Left ventricle myocardium superior (tissue), 1 donor: ENCODE measurements at regions not wholly inside any gene's neighbourhood (a gene's known extent, or its start where the extent isn't known, plus 50 kb on each side); places are given as distances from the start of the nearest gene placed in this dataset.
A peak's percentile ranks its signal among the peaks of the same experiment; 100 is the strongest.
"Not testable (repeated sequence)": the region's sequence is repeated elsewhere in the genome, so short reads cannot be mapped to it uniquely, and the experiment has no call there.

Experiments used
- ATAC-seq: fragments of 200-7000 bp; cut with Tn5 transposase; one replicate; pipeline ENCODE4 v1.9.1; 2020; ENCODE audit warnings: mild to moderate bottlenecking, moderate library complexity
- DNase-seq: peaks from one replicate; pipeline ENCODE4 v3.0.0-alpha.2; 2020
- intact Hi-C: fragments of 100-400 bp; cut with micrococcal nuclease; formaldehyde crosslinking; loops from one replicate; pipeline ENCODE4 v1.11.0; 2022
- donor health status: DM: no; HTN: yes; CAD: no; lungs with severe emphysema.

- no peak for DNase-seq
- intact Hi-C loops = no loop called here
- no peak for ATAC-seq
Measured at GRCh38 chr1:229846351-229846750, 220.3 kb downstream of the URB2 start.

GRCh38 chr1:229848752-229849677, 218.0 kb upstream of the GALNT2 start:
- intact Hi-C loops = no loop called here
- no peak for ATAC-seq
- DNase-seq = no peak

GRCh38 chr1:229851511-229851910, 215.5 kb upstream of the GALNT2 start:
- ATAC-seq (no peak), DNase-seq (no peak)
- intact Hi-C loops = no loop called here

- no peak for DNase-seq
- ATAC-seq = no peak
- intact Hi-C loops = no loop called here
Measured at GRCh38 chr1:229853751-229854150, 213.3 kb upstream of the GALNT2 start.

DNA sequence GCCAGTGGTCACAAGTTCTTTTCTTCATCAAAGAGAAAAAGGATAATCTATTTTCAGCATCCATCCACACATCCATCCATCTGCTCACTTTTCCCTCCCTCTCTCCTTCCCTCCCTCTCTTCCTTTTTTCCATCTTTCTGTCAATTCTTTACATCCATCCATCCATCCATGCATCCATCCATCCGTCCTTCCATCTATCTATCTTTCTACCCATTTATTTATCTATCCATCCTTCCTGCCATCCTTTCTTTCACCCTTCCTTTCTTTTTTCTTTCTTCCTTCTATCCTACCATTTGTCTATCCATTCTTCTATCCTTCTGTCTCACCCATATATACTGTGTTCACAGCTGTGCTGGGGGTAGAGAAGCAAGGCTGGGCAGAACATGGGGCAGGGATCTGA, 212.4 kb upstream of the GALNT2 start:
- intact Hi-C loops = no loop called here
- ATAC-seq = no peak
- no peak for DNase-seq

GRCh38 chr1:229856009-229856650, 210.9 kb upstream of the GALNT2 start:
- intact Hi-C loops = no loop called here
- DNase-seq = no peak
- ATAC-seq = peak; percentile 42

DNA sequence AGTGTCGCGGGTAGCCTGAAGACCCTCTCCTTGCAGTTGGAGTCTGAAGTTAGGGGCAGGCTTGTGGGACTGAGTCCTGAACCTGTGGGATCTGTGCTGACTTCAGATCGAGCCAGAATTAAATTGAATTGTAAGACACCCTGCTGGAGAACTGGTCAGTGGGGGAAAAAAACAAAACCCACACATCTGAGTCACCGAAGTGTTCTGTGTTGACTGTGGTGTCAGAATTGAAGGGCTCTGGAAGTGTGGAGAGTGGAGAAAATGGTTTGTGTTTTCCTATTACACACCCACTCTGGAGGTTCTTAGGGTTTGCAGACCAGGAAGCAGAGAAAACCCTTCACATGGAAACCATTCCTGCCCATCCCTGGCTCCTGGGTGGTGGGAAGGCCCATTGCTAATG, 209.5 kb upstream of the GALNT2 start:
- intact Hi-C loops = no loop called here
- DNase-seq = no peak
- no peak for ATAC-seq

GRCh38 chr1:229859026-229859425, 208.0 kb upstream of the GALNT2 start:
- DNase-seq (no peak), ATAC-seq (no peak)
- intact Hi-C loops = no loop called here

DNA sequence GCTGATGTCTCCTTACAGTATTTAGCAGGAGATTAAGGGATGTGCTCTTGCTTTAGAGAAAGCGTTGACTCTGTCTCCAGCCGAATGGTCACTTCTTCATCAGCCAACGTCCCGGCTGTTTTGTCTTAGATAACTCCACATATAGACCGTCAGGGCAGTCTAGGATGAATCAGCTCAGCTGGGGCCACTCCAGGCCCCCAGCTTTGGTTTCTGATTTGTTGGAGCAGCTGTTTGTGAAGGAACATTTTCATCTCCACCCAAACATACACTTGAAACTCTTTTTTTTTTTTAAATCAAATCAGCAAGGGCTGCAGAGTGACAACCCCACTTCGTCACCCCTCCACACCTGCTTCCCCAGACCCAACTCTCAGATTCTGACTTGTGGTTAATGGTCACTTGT, 206.1 kb upstream of the GALNT2 start:
- DNase-seq (no peak), ATAC-seq (no peak)
- intact Hi-C loops = no loop called here

DNA sequence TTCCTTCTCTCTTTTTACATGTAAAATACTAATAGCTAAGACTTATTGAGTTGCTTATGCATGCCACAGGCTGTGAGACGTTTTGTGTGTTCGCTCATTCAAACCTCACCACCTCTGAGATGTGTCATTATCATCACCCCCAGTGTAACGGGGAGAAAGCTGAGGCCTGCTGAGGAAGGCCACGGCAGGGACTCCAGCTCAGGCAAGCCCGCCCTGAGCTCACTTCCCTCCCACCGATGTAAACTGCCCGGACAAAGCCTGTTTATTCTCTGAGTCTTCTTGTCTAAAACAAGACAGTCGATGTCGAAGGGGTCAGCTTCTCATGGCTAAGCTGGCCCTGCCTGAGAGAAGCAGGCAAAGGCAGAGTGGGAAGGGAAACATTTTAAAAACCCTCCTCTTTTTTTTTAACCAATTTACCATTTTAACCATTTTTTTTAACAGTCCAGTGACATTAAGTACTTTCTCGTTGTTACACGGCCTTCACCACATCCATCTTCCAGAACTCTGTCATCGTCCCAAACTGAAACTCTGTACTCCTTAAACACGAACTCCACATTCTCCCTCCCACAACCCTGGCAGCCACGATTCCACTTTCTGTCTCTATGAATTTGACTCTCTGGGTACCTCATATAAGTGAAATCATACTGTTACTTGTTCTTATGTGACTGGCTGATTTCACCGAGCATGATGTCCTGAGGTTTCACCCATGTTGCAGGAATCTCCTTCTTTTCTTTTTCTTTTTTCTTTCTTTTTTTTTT, 204.8 kb upstream of the GALNT2 start:
- DNase-seq (no peak), ATAC-seq (no peak)
- intact Hi-C loops = no loop called here

DNA sequence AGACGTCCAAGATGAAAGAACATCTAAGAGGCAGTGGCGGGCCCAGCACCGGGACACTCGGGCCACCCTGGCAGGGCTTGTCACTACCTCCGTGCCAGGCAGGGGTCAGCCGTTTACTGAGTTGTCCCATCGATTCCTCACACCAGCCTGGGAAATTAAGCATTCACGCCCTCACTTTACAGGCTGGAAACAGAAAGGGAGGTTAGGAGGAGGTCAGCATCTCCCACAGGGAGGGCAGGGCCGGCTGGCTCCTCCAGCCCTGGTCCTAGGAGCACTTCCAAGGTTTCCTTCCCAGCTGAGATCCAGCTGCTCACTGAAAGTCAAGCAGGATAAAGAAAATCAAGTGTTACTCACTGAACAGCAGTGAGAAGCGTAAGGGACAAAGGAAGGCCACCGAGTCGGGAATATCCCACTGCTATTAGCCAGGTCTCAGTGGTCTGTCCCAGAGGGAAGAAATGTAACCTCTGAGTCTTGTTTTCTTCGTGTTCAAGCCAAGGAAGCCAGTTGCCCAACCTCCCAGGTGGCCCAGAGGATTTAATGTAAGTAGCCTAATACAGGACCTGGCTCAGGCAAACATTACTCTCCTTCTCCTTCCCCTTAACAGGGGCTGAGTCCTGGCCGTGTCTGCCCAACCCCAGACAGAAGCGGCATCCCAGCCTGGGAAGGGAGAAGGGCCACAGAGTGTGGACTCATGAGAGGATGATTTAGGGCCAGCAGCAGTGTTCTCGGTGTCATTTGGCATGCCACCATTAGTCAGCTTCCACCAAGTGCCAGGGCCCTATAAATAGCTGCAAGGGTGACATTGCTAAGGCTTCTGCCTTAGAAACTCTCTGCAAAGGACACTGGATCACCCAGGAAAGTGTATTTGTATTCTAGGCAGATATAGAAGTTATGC, 203.1 kb upstream of the GALNT2 start:
- intact Hi-C loops = no loop called here
- DNase-seq (peak; percentile 60), ATAC-seq (peak; percentile 87)

GRCh38 chr1:229864686-229865230, 202.3 kb upstream of the GALNT2 start:
- ATAC-seq = peak; percentile 25
- intact Hi-C loops = no loop called here
- DNase-seq = no peak

DNA sequence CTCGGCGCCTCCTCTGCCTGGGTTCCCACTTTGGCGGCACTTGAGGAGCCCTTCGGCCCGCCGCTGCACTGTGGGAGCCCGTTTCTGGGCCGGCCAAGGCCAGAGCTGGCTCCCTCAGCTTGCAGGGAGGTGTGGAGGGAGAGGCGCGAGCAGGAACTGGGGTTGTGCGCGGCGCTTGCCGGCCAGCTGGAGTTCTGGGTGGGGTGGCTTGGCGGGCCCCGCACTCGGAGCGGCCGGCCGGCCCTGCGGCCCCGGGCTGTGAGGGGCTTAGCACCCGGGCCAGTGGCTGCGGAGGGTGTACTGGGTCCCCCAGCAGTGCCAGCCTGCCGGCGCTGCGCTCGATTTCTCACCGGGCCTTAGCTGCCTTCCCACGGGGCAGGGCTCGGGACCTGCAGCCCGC, 201.7 kb upstream of the GALNT2 start:
- ATAC-seq, intact Hi-C loops, DNase-seq: not testable (repeated sequence)

- ATAC-seq (no peak), DNase-seq (no peak)
- intact Hi-C loops = no loop called here
Measured at GRCh38 chr1:229867726-229868125, 199.3 kb upstream of the GALNT2 start.

DNA sequence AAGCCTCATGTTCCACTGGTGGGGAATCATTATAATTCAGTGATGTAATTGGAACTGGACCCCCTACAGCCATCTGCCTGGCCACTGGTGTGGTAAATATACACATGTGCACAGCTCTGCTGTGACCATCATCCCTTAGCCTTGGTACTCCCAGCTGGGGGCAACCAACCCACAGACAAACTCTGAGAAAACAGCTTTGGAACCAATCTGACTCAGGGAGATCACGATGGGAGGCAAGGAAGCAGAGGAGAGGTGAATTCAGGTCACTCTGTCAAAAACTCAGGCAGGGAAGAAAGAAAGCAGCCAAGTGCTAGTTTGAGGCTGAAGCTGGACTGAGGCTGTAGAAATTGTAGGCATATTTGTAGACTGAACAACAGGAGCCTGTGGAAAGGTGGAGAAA, 197.8 kb upstream of the GALNT2 start:
- DNase-seq (no peak), ATAC-seq (no peak)
- intact Hi-C loops = no loop called here

DNA sequence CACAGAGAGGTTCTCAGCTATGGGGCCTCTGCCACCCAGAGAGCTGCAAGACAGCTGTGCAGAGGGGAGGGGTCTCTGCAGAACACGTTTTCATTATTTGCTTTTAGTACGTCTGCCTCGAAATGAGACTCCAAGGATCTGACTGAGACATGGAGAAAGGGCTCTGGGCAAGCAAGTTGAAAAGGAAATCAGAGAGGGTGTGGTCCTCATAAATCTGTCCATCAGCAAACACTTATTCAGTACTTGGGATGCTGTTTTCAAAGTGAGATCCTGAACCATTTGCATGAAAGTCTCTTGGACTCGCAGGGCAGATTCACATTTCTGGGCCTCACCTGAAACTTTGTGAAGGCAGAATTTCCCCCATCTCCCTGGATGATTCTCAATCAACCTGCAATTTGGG, 197.4 kb upstream of the GALNT2 start:
- DNase-seq (no peak), ATAC-seq (no peak)
- intact Hi-C loops = no loop called here

DNA sequence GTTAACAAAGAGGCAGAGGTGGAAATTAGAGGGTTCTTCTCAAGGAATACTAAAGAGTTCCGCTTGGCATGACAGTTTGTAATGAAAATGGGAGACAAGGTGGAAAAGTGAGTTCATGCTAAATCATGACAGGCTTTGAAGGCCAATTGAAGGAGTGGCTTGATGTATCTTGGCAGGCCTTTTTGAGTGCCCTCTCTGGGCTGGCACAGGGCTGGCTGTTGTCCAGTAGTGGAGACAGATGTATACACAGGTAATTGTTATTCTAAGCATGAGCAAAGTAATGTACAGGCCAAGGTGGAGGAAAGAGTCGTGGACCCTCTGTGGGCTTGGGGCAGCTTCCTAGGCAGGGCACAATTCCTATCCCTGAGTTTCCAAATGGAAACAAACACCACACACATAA, 196.7 kb upstream of the GALNT2 start:
- ATAC-seq (peak; percentile 37), DNase-seq (no peak)
- intact Hi-C loops = no loop called here

DNA sequence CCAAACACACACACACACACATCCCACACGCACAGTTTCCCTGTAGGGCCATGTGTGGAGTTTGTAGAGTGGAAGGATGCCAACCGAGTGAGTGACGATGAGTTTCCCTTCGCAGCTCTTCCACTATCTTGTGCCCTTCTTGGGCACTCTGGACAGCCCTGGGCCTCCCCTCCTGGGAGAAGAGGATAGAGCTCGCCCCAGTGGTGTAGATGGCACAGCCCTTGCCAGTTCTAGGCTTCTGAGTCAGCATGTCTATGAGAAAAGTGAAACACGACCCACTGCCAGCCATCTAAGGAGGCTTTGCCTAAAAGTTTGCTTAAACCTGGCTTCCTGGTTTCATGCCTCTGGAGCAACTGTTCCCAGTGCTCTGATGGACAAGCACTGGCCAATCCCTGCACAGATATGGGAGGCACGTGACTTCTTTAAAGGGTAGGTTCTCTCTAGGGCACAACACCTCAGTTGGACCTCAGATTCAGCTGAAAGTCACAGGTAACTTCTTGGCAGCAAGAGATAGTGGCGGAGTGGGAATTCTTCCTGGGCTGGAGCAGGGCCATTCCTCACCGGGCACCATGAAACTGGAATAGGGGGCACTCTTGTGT, 195.9 kb upstream of the GALNT2 start:
- DNase-seq (no peak), ATAC-seq (peak; percentile 34)
- intact Hi-C loops = no loop called here
